T-helper 2 cell (primary cell): ENCODE measurements at regions not wholly inside any gene's neighbourhood (a gene's known extent, or its start where the extent isn't known, plus 50 kb on each side); places are given as distances from the start of the nearest gene placed in this dataset.

Source experiments
- DNase-seq, 5 experiments: peaks; one replicate each; pipeline versions ENCODE4 v3.0.0 to v3.0.0-alpha.2; 2012 to 2022

DNA sequence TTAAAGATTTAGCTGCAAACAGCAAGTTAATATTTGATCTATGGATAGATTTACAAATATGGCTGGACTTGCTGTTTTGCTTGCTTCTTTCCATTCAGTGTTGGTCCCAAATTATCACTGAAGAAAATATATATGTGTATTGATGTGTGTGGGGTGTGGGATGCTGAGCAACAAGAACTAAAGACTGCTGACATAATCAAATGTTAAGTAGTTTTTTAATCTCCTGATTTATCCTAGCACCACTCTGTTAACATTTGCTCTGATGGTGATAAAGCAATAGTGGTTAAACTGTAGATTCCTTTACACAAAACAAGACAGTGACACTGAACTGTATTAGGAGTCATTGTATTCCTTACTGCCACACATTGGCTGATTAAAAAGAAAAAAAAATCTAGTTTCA is 1023.5 kb upstream of the B3GALT2 start:
- no peak for DNase-seq

DNA sequence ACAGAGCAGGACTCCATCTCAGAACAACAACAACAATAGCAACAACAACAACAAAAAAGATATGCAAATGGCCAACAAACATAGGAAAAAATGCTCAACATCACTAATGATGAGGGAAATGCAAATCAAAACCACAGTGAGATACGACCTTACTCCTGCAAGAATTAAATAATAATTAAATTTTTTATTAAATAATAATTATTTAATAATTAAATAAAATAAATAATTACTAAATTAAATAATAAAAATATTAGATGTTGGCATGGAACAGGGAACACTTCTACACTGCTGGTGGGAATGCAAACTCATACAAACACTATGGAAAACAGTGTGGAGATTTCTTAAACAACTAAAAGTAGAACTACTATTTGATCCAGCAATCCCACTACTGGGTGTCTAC is 1022.3 kb upstream of the B3GALT2 start:
- no peak for DNase-seq

DNA sequence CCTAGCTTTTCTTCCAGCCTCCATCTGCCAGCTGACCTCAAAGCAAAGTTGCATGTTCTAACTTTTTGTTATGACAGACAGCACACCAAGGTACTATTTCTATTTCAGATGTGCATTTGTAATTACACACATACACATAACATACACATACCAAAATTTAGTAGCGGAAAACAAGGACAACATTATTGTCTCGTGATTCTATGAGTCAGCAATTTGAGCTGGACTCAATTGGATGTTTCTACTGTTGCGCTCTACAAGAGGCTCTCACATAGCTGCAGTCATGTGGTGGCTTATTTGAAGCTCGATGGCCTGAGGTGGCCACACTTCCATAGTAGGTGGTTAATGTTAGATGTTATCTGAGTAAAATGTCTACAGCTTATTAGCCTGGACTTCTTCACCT is 1010.1 kb upstream of the B3GALT2 start:
- no peak for DNase-seq

DNA sequence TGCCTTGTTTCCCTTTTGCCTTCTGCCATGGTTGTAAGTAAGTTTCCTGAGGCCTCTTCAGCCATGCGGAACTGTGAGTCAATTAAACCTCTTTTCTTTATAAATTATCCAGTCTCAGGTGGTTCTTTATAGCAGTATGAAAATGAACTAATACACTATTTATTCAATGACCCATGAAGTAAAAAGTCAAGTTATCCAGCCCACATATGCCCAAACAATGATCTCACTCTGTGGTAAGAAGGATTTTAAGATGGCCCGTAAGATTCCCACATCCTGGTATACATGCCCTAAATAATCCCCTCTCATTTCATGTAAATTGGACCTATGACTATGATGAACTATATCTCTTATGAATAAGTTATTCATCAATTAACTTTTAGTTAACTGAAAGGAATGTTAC is 1008.3 kb upstream of the B3GALT2 start:
- no peak for DNase-seq

DNA sequence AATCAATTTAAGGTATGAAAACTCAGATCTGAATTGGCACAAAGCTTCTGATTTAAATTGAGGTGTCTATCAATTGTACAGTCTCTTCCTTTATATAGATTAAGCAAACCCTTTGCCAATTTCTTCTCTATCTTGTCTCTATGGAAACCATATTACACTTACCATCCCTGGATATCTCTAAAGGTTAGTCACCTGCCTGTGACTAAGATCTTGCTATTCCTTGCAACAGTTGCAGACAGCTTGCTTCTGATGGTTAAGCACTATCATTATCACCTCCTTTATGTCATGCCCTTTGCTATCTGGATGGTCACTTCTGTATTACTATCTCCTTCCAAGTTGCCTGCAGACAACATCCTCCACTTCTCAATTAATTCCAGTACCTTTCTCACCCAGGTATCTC is 998.6 kb upstream of the B3GALT2 start:
- no peak for DNase-seq

DNA sequence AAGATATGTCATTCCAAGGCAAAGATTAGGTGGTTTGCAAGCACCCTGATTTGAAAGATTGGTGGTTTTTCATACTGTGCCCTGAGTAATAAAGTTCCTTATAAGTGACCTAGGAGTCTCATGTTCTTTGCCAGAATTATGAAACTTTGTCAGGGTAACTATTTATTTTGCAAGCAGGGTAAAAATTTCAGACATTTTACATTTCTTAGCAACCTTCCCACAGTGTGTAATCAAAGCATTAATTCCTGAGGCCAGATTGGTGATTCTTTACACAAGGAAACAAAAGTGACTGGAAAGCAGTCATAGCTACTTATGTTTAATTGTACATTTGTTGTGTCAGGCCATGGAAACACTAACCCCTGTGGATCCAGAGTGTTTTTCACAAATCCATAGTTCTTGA is 998.0 kb upstream of the B3GALT2 start:
- DNase-seq, result no peak

DNA sequence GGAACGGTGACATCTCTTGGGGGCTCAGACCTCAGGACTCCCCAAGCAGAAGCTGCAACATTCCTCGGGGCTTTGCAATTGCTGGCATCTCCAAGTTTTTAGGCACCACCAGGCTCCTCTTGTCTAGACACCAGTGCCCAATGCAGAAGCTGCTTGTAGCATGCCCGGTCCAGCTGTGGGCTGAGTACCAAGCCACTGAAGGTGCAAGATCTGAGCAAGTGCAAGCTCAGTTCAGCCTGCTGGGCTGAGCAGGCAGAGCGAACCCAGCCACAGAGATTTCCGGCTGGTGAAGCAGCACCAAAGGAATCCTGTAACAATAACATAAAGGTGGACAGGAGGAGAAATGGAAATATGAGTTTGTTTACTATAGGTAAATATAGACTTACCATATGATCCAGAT is 995.4 kb upstream of the B3GALT2 start:
- DNase-seq, result no peak

DNA sequence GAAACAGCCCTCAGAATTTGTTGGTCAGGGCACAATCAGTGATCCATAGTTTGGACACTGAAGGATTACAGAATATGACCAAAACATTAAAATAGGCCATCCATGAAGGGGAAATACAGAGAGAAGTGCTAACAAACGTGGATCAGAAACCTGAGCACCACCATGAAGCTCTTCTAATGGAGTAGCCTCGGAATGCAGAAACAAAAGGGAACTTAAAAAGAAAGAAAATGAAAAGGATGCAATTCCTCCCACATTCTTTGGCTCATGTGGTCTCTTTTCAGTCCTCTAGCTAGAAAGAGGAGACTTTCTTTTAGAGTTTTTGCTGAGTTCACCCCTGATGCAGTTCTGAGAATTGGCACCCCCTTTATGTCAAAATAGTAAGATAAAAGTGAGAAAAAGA is 989.8 kb upstream of the B3GALT2 start:
- no peak for DNase-seq

DNA sequence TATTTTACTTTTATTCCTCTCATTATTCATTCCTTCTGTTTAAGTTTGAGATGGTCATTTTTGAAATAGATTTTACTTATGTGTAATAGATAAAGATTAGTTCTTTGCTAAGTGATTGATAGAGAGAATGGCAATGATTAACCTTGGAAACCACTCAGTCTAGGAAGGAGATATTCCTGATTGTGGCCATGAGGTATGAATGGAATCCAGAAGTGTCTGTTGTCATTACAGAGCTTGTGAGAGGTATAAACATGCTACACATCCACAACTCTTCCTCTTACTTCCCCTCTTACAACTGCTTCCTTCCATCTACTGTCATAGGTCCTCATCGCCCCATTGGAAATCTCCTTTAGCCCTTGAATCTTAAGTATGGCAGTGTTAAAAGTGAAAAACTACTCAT is 988.8 kb upstream of the B3GALT2 start:
- DNase-seq, result no peak

DNA sequence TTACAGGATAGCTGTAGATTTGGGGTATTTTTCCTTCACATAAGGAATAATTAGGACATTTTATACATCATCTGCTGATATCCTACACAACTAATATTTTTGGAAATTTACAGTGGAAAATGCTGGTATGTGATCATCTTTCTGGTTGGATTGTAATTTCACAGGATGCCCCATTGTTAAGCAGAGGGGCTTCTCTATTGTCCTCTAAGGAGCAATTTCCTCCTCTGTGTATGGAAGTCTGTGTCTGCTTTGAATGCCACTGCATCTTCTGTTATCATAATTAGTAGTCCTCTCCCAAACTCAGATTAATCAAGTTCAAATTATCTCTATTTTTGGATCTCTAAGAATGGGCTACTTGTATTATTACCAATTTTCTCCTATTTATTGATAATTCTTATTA is 988.1 kb upstream of the B3GALT2 start:
- DNase-seq, result no peak

DNA sequence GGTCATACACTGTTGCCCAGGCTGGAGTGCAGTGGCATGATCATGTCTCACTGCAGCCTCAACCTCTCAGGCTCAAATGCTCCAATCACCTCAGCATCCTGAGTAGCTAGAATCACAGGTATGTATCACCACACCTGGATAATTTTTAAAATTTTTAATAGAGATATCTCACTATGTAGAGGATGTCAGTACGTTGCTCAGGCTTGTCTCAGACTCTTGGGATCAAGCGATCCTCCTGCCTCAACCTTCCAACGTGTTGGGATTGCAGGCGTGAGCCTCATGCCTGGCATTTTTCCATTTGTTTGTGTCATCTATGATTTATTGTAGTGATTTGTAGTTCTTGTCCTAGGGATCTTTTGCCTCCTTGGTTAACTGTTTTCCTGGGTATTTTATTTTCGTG is 985.2 kb upstream of the B3GALT2 start:
- DNase-seq, result no peak

DNA sequence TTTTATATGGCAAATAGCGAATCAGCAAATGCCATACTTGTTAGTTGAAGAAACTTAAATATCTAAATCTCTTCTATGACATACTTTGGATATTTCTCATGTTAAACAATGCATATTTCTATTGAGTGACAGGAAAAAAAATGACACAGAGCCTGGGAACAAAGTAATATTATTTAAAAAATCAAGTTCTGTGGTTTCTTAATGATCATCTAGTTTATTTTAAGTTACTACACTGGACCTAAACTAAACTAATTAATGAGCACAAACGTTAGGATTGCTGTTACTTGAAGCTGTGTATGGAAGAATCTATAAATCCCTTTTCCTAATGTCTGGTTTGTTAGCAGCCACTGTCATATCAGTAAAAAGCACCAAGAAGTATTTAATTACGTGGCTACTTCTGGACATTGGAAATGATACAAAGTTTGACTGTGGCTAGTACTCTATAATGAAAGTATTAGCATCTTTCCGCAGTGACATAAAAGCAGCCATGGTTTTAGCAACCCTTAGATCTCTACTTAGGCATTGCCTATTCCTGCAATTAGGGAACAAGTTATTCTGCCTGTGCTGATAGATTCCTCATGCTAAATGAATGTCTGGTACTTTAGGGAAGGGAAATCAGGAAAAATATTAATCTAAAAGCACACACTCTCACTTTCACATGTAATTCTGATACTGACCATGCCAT is 981.7 kb upstream of the B3GALT2 start:
- DNase-seq, result no peak

DNA sequence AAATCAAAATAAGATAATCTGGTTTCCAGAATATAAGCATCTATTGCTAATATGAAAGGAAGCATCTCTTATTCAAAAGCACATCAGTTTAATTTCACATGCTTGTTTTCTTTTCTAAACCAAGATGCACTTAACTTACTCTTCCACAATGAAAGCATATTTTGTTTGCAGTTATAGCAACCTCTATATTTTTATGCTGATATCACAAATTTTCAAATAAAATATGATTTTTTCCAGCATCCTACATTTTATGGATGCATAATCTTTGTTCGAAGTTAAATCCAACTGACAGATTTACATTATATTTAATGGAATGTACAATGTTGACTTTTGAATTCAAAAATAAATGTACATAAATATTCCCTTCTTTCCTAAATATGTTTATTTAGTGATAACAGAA is 978.3 kb upstream of the B3GALT2 start:
- no peak for DNase-seq

DNA sequence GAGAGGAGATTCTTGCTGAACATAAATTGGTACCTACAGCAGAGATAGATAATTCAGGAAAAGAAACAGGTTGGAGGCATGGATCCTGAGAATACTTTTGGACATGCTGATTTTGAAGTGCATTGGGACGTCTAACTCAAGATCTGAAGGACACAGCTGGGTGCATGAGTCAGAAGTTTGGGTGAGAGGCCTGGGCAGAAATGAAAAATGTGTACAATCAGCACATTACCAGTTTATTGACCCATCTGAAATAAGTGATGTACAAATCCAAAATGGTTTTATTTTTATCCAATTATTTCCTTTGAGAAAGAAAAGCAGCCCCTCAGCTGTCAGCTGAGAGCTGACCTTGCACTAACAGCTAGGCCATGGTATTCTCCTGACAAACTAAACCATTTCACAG is 975.2 kb upstream of the B3GALT2 start:
- no peak for DNase-seq

DNA sequence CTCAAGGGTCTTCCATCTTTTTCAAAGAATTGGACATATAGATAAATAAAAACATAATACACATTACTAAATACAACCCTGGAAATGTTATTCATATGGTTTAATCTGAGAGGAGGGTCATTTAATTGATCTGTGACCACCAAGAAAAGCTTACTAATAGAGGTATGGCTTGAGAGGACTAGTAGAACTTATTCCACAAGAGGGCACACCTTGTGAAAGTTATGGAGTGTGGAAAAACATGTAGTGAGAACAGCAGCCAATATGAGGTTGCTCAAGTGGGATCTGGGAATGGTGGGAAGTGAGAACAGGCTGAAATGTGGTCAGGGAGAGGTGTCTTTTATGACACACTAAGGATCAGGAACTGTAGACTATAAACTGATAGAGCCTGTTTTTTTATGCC is 973.5 kb upstream of the B3GALT2 start:
- no peak for DNase-seq

DNA sequence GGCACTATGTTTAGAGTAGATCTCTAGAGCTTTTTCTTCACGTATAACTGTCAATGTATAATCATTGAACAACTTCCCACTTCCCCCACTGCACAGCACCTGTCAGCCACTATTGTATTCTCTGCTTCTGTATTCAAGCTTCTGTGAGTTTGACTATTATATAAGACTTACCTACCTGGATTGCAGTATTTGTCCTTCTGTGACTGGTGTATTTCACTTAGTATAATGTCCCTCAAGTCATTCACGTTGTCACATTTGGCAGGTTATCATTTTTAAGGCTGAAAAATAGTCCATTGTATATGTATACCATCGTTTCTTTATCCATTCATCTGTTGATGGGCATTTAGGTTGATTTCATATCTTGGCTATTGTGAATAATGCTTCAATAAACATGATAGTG is 969.5 kb upstream of the B3GALT2 start:
- DNase-seq, result no peak

DNA sequence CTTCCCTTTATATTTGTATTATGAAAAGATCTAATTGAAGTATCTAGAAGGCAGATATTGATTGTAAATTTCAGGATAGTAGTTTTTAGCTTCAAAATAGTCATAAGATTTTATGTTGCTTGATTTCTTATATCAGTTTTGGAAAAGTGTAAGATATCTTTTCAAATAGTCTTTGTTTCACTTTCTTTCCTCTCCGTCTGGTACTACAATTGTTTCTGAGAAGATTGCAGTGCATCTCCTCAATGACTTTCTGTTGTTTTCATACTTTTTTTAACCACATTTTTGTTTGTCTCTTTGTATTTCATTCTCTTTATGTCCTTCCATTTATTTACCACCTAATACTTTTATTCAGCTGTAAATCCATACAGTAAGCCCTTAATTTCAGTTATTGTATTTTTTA is 964.6 kb upstream of the B3GALT2 start:
- DNase-seq, result peak in 1 of 5 experiments; percentile 23

DNA sequence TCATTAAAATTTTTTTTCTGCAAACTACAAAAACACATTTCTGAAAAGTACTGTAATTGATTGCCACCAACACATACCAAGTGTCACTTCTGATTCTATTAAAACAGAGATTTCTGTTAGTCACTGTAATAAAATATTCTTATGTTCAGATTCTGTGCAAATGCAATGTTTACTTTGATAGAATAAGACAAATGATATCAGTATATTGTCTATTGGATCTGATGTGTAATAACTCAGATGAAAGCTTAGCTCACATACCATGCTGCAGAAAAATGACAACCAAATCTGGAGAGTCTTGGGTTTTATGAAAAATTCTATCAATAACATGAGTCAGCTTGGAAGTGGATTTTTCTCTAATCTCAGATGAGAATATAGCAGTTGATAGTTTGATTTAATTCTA is 963.8 kb upstream of the B3GALT2 start:
- no peak for DNase-seq

DNA sequence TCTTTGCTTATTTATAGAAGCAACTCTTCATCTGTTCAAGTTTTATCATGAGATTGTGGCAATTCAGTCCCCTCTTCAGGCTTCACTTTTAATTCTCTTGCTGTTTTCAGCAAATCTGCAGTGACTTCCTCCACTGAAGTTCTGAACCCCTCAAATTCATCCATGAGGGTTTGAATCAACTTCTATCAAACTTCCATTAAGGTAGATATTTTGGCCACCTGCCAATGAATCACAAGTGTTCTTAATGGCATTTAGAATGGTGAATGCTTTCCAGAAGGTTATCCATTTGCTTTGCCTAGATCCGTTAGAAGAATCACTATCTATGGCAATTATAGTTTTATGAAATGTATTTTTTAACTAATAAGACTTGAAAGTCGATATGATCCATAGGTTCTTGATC is 946.7 kb upstream of the B3GALT2 start:
- DNase-seq, result no peak

DNA sequence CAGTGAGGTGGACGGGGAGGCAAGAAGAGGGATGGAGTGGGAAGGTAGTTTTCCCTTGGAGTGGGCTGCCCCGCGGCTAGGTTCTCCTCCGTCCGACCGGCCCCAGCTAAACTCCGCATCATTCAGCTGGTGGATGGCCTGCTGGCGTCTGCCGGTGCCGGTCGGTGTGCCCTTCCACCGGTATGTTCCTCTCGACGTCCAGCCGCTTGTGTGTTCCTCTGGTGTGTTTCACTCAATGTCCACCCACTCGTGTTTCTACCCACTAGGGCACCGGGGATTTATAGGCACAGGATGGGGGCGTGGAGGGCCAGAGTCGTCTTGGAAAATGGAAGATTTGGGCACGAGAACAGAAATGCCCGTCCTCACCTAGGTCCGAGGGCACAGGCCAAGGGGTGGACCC is 931.7 kb upstream of the B3GALT2 start:
- no peak for DNase-seq

DNA sequence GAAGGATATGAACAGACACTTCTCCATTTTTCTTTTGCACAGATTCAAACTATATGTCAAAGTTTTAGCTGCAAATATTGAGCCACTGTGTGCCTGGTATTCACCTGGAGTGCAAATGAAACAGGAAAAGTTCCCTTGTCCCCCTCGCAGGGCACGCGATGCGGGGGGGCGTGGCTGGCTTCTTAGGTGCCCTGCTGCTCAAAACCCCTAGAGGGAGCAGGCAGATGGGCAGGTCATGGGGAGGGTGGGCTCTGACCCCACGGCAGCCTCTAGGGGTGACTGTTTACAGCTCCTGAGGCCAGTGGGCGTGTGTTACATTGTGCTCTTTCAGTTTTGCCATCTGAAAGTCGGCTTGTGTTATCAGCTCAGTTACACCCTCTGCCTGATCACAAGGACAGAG is 931.2 kb upstream of the B3GALT2 start:
- no peak for DNase-seq

DNA sequence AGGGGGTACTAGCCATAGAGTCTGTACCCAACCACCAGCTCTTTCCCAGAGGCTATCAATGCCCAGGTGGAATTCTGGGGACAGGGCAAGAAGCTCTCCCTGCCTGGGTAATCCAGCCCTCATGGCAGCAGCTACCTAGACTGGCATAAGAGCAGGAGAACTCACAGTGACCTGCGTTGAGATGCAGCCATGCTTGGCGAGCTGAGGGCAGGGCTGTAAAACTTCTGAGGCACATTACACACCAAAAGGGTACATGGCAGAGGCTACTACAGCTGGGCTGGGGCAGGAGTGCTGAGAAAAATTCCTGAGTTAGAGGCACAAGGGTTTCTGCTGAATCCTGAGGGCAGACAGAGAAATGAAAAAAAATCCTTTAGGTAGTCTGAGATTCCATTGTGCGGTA is 927.9 kb upstream of the B3GALT2 start:
- no peak for DNase-seq

DNA sequence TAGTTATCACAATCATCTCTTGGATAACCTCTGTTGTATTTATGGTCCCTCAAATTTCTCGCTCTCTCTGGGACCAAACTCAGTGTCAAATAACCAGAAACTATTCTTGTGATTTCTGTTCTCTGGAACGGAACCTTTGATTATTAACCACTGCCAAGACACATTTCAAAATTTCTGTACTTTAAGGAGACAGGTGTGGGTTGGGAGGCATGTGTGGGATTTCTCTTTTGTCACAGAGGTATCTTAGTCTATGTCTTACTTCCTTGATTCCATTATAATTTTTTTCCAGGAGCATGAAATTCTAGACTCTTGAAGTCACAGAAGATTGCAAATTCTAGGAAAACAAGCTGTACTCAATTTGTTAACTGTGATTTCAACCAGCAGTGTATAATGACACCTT is 919.0 kb upstream of the B3GALT2 start:
- DNase-seq, result no peak

DNA sequence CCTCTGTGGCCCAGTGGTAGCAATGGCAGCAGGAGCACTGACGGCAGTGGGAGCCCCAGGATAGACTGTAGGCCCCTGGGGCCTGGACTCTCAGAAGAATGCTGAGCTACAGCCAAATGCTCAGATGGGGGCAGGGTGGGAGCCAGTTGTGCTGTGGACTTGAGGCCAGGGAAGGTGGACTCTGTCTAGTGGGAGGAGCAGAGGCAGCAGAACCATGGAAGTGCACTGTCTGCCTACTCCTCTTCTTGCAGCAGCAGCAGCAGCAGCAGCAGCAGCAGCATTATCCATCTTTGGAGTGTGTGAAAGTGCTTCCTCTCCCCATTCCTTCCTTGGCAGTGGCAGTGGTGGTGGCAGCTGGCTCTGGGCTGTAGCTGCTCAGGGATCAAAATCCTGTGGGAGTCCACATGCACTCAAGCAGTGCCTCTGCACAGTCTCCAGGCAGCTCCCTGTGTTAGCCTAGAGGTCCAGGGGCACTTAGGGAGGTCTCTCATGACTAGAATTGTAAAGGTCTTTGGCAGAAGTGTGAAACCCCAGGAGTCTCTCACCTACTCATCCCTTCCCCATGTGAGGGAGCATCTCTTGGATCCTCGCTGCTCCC is 917.9 kb upstream of the B3GALT2 start:
- DNase-seq, result no peak
